Heart left ventricle (tissue), 16 donors: ENCODE measurements at regions not wholly inside any gene's neighbourhood (a gene's known extent, or its start where the extent isn't known, plus 50 kb on each side); places are given as distances from the start of the nearest gene placed in this dataset.

ENCODE experiments used
- ATAC-seq, 4 donors: fragments of 200-7000 bp; cut with Tn5 transposase; one replicate each; pipeline ENCODE4 v1.9.1; 2020 to 2022; ENCODE audit warnings: moderate library complexity in 4 of 4, mild to moderate bottlenecking in 3 of 4, moderate number of reproducible peaks in 1 of 4
- DNase-seq, 5 donors: peaks; one replicate each; pipeline ENCODE4 v3.0.0-alpha.2; 2020
- H3K27ac ChIP-seq, 12 donors: fragments of 200-600 bp; sonication (generic) in 4 of 12; one replicate each; pipeline versions ENCODE4 v1.5.0 to v1.8.0; 2016 to 2022; ENCODE audit warnings: mild to moderate bottlenecking in 2 of 12
- H3K27me3 ChIP-seq, 9 donors: fragments of 200-600 bp; sonication (generic) in 2 of 9; one replicate each; pipeline versions ENCODE4 v1.5.1 to v1.8.0; 2016 to 2022; ENCODE audit warnings: mild to moderate bottlenecking in 3 of 9
- H3K36me3 ChIP-seq, 9 donors: fragments of 200-600 bp; sonication (generic) in 2 of 9; one replicate each; pipeline versions ENCODE4 v1.5.0 to v1.8.0; 2018 to 2022; ENCODE audit warnings: mild to moderate bottlenecking in 2 of 9
- H3K4me1 ChIP-seq, 12 donors: fragments of 200-600 bp; sonication (generic) in 4 of 12; one replicate each; pipeline versions ENCODE4 v1.5.0 to v1.8.0; 2016 to 2022; ENCODE audit warnings: mild to moderate bottlenecking in 3 of 12
- H3K4me3 ChIP-seq, 12 donors: fragments of 200-600 bp; sonication (generic) in 4 of 12; one replicate each; pipeline versions ENCODE4 v1.5.0 to v1.8.0; 2017 to 2022; ENCODE audit warnings: mild to moderate bottlenecking in 9 of 12, moderate library complexity in 4 of 12
- H3K9me3 ChIP-seq, 12 donors: fragments of 200-600 bp; sonication (generic) in 4 of 12; one replicate each; pipeline versions ENCODE4 v1.5.0 to v1.8.0; 2016 to 2022; ENCODE audit warnings: mild to moderate bottlenecking in 1 of 12
- POLR2A ChIP-seq, 2 donors: fragments of 450-650 bp; IDR thresholded peaks; one replicate each; pipeline ENCODE4 v1.6.1; 2017; ENCODE audit warnings: antibody characterized with exemption in 2 of 2, mild to moderate bottlenecking in 2 of 2, moderate library complexity in 2 of 2
- WGBS, 4 donors: extraction: QIAGEN DNeasy Blood & Tissue Kit in 2 of 4; methylation state at CpG; one replicate each; pipeline versions ENCODE4 v1.1.5 to v1.1.7; 2013 to 2018; 5-methylcytosine and 5-hydroxymethylcytosine counted together
- intact Hi-C, 10 donors: fragments of 100-400 bp; cut with DNase I; formaldehyde crosslinking; loops; one replicate each; pipeline versions ENCODE4 v1.11.1 to v1.14.2; 2022
- TF ChIP-seq, protein P1 (sequence below), 12 donors: fragments of 200-600 bp; sonication (generic) in 4 of 12; IDR thresholded peaks; one replicate each; pipeline versions ENCODE4 v1.5.0 to v1.8.0; 2018 to 2022; ENCODE audit warnings: antibody characterized with exemption in 12 of 12, mild to moderate bottlenecking in 5 of 12
- donor health status: ischemic (EF 13 %, LVEDD 7.1; RV severe dilation, severe dysfunction).
- donor health status: healthy with polysubstance abuse.
- donor health status: DM: no; HTN: yes; CAD: no.
- donor health status: DM: no; HTN: no; CAD: no.
- donor health status: ischemic (EF 25% LVEDD 6.9; RV normal size, moderate dysfunction).
- donor health status: ischemic (EF 25% LVEDD 5.7; RV mildly dilated, moderate dysfunction).
- donor health status: healthy.
- donor health status: DM: yes; HTN: yes; CAD: no.
- donor health status: ischemic (EF 35%, LVEDD 5.7; RV mildly dilated, moderate dysfunction).
- donor health status: nonischemic (EF 11% LVEDD 7.7; RV severe dilation, severe dysfunction).
- donor health status: DM: yes; HTN: yes; CAD: no.
- donor health status: PGD.
- donor health status: ischemic (EF 29% LVEDD 5.4; RV normal size, mild dysfunction).
- donor health status: nonischemic (EF 23%, LVEDD 6.1; RV moderate dilation, normal function).

DNA sequence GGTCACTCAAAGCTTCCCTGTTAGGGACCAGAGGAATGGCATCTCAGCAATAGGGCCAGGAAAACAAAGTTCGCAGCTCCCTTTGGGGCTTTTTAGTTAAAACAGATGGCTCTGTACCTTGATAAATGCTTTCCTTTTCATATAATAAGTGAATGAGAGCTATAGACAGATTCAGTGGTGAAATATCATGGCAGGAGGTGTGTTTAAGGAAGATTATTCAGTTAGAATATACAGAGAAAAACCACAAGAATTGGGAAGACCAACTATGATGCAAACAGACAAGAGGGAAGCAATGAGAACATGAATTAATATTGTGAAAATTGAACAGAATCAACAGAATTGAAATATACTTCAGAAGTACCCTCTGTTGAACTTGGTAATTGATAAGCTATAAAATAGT is 379.4 kb downstream of the PLPP3 start:
- Histone ChIP-seq H3K4me3 (no peak overlapping the region), H3K27ac (no peak overlapping the region)
- intact Hi-C loops, result loop anchor here in 7 of 10 donors (5.0 to 10.0 kb wide), 7 partner anchors 87 to 377 kb away; partner anchors contain the start of gene PLPP3 (in 3 of the 7)

DNA sequence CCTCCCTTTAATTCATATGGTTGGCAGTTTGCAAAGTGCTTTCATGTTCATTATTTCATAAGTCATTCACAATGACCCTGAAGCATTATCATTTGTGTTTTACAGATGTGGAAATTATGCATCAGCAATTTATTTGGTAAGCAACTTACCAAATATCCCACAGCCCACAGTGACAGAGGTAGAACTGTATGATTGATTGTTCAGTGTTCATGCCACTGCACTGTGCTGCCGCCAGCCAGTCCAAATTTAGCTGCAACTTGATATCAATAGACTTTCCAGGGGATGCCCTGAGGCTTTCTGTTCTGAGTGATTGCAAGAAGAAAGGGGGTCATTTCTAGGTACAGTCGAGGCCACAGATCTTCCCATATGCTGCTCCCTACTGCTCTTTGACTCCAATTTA is 380.3 kb downstream of the PLPP3 start:
- H3K27ac ChIP-seq, result no peak overlapping the region
- intact Hi-C loops, result loop anchor here in 7 of 10 donors (5.0 to 10.0 kb wide), 7 partner anchors 88 to 378 kb away; partner anchors contain the start of gene PLPP3 (in 3 of the 7)
- 55 to 74% (median 61%) methylated on average over 2 of the region's 2 CpGs for WGBS, 4 donors
- no peaks in the 10 kb centered on the region for H3K36me3 ChIP-seq
- peak in 1 of 4 donors; percentile 62 for ATAC-seq
- DNase-seq, result no peak
- peaks cover 0 to 27% (median 15%) of the 10 kb centered on the region in 12 donors for H3K4me1 ChIP-seq
- H3K4me3 ChIP-seq, result no peak overlapping the region
- H3K27me3 ChIP-seq, result no peaks in the 10 kb centered on the region
- H3K9me3 ChIP-seq, result no peaks in the 10 kb centered on the region
- TF ChIP-seq, protein P1, sequence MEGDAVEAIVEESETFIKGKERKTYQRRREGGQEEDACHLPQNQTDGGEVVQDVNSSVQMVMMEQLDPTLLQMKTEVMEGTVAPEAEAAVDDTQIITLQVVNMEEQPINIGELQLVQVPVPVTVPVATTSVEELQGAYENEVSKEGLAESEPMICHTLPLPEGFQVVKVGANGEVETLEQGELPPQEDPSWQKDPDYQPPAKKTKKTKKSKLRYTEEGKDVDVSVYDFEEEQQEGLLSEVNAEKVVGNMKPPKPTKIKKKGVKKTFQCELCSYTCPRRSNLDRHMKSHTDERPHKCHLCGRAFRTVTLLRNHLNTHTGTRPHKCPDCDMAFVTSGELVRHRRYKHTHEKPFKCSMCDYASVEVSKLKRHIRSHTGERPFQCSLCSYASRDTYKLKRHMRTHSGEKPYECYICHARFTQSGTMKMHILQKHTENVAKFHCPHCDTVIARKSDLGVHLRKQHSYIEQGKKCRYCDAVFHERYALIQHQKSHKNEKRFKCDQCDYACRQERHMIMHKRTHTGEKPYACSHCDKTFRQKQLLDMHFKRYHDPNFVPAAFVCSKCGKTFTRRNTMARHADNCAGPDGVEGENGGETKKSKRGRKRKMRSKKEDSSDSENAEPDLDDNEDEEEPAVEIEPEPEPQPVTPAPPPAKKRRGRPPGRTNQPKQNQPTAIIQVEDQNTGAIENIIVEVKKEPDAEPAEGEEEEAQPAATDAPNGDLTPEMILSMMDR (IDR thresholded peaks at IDR 0.05), result no peak
- TF ChIP-seq POLR2A (IDR thresholded peaks at IDR 0.05), result no peak

More for the DNA sequence above, 379.4 kb downstream of the PLPP3 start:
- Histone ChIP-seq H3K27me3 (no peaks in the 10 kb centered on the region), H3K9me3 (no peaks in the 10 kb centered on the region), H3K36me3 (no peaks in the 10 kb centered on the region), H3K4me1 (peaks cover 0 to 27% (median 15%) of the 10 kb centered on the region in 12 donors)
- TF ChIP-seq POLR2A (IDR thresholded peaks at IDR 0.05), result no peak
- TF ChIP-seq, protein P1 (IDR thresholded peaks at IDR 0.05), result no peak
- ATAC-seq (no peak), DNase-seq (no peak)
- 0 to 92% (median 91%) methylated on average over 1 of the region's 1 CpG for WGBS, 4 donors

- WGBS, 4 donors, result 69 to 100% (median 99%) methylated on average over 2 of the region's 2 CpGs
- H3K27ac ChIP-seq, result peak overlapping the region in 1 of 12 donors; percentile 53
- TF ChIP-seq, protein P1 (IDR thresholded peaks at IDR 0.05), result no peak
- TF ChIP-seq POLR2A (IDR thresholded peaks at IDR 0.05), result no peak
- no peaks in the 10 kb centered on the region for H3K36me3 ChIP-seq
- no peaks in the 10 kb centered on the region for H3K27me3 ChIP-seq
- no peaks in the 10 kb centered on the region for H3K9me3 ChIP-seq
- DNase-seq, result no peak
- H3K4me1 ChIP-seq, result peaks cover 0 to 27% (median 15%) of the 10 kb centered on the region in 12 donors
- no peak for ATAC-seq
- intact Hi-C loops, result loop anchor here in 7 of 10 donors (2.0 to 10.0 kb wide), 8 partner anchors 89 to 379 kb away; partner anchors contain the start of gene PLPP3 (in 3 of the 7)
- H3K4me3 ChIP-seq, result no peak overlapping the region
Measured at GRCh38 chr1:56197946-56198345, 381.4 kb downstream of the PLPP3 start.

GRCh38 chr1:56196839-56197238 is 382.5 kb downstream of the PLPP3 start:
- 56 to 72% (median 60%) methylated on average over 2 of the region's 2 CpGs for WGBS, 4 donors
- peak; percentile 36 to 89 (median 64) for ATAC-seq
- intact Hi-C loops, result loop anchor here in 7 of 10 donors (2.0 to 10.0 kb wide), 8 partner anchors 90 to 380 kb away; partner anchors contain the start of gene PLPP3 (in 3 of the 7)
- peak overlapping the region in 9 of 12 donors; percentile 3 to 70 (median 46) for H3K27ac ChIP-seq
- peaks cover 0 to 27% (median 15%) of the 10 kb centered on the region in 12 donors for H3K4me1 ChIP-seq
- no peaks in the 10 kb centered on the region for H3K27me3 ChIP-seq
- no peaks in the 10 kb centered on the region for H3K9me3 ChIP-seq
- DNase-seq, result no peak
- no peaks in the 10 kb centered on the region for H3K36me3 ChIP-seq
- TF ChIP-seq, protein P1 (IDR thresholded peaks at IDR 0.05), result no peak
- no peak for TF ChIP-seq POLR2A (IDR thresholded peaks at IDR 0.05)
- H3K4me3 ChIP-seq, result no peak overlapping the region
